OCI-LY3 (cell line): ENCODE measurements at regions not wholly inside any gene's neighbourhood (a gene's known extent, or its start where the extent isn't known, plus 50 kb on each side); places are given as distances from the start of the nearest gene placed in this dataset.

Experiments used
- EZH2phosphoT487 ChIP-seq: fragments of 200-600 bp; shearing (Covaris generic); IDR thresholded peaks from 2 replicates; pipeline ENCODE4 v1.6.1; 2018; ENCODE audit warnings: antibody characterized with exemption, mixed run types, low read depth
- TF ChIP-seq, protein P1 (sequence below): fragments of 200-600, 300-600 bp; sonication (generic); IDR thresholded peaks from 2 replicates; pipeline ENCODE4 v1.5.1; 2014; ENCODE audit warnings: antibody characterized with exemption, low read length, low read depth

DNA sequence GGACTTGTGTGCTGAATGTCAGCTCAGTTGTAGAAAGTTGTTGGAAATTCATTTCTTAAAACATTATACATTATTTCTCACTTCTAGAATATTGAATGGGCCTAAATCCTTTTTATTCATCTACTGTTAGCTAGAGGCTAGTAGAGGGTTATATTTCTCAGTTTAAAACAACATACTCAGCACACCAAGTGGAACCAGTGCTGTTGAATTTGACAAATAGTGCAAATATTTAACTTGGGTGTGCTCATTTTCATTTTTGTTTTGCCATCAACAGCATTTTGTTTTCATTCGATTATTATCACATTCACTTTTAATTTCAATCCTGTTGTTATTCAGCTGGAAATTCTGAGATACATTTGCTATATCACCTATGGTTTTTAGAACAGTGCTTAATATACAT, 269.4 kb upstream of the PEX5L start:
- TF ChIP-seq, protein P1, sequence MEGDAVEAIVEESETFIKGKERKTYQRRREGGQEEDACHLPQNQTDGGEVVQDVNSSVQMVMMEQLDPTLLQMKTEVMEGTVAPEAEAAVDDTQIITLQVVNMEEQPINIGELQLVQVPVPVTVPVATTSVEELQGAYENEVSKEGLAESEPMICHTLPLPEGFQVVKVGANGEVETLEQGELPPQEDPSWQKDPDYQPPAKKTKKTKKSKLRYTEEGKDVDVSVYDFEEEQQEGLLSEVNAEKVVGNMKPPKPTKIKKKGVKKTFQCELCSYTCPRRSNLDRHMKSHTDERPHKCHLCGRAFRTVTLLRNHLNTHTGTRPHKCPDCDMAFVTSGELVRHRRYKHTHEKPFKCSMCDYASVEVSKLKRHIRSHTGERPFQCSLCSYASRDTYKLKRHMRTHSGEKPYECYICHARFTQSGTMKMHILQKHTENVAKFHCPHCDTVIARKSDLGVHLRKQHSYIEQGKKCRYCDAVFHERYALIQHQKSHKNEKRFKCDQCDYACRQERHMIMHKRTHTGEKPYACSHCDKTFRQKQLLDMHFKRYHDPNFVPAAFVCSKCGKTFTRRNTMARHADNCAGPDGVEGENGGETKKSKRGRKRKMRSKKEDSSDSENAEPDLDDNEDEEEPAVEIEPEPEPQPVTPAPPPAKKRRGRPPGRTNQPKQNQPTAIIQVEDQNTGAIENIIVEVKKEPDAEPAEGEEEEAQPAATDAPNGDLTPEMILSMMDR: no peak
- no peak for TF ChIP-seq EZH2phosphoT487
